Ectodermal cell (in vitro differentiated cells): ENCODE measurements at regions not wholly inside any gene's neighbourhood (a gene's known extent, or its start where the extent isn't known, plus 50 kb on each side); places are given as distances from the start of the nearest gene placed in this dataset.

Experiments used
- H3K27ac ChIP-seq: 2 replicates; pipeline ENCODE4 v1.7.0; 2013; ENCODE audit warnings: mild to moderate bottlenecking, low read depth, low read length; ENCODE audit not compliant: insufficient read depth, poor library complexity, severe bottlenecking
- H3K27me3 ChIP-seq: 2 replicates; pipeline ENCODE4 v1.7.0; 2013; ENCODE audit warnings: mild to moderate bottlenecking, low read length; ENCODE audit not compliant: insufficient read depth, control insufficient read depth, poor library complexity, severe bottlenecking
- H3K36me3 ChIP-seq: one replicate; pipeline ENCODE4 v1.7.0; 2013; ENCODE audit warnings: low read length; ENCODE audit not compliant: control insufficient read depth, insufficient read depth
- H3K4me1 ChIP-seq: one replicate; pipeline ENCODE4 v1.7.0; 2013; ENCODE audit warnings: low read length; ENCODE audit not compliant: control insufficient read depth, insufficient read depth
- H3K4me3 ChIP-seq: 2 replicates; pipeline ENCODE4 v1.7.0; 2013; ENCODE audit warnings: low read depth, low read length, control low read depth; ENCODE audit not compliant: insufficient read depth
- H3K9me3 ChIP-seq: 2 replicates; pipeline ENCODE4 v1.7.0; 2013; ENCODE audit warnings: mild to moderate bottlenecking, low read length, moderate library complexity; ENCODE audit not compliant: control insufficient read depth
- WGBS, 2 experiments: methylation state at CpG; one replicate each; pipeline ENCODE4 v1.1.7; 2013; ENCODE audit warnings: missing lambda C conversion rate in 2 of 2; 5-methylcytosine and 5-hydroxymethylcytosine counted together

GRCh38 chr5:30838936-30839496 lies 354.5 kb upstream of the CDH6 start:
- H3K36me3 ChIP-seq = no peaks in the 10 kb centered on the region
- no peak overlapping the region for H3K27ac ChIP-seq
- H3K27me3 ChIP-seq = no peaks in the 10 kb centered on the region
- no peak overlapping the region for H3K4me3 ChIP-seq
- H3K9me3 ChIP-seq = no peaks in the 10 kb centered on the region
- WGBS, 2 experiments = 65 to 66% methylated on average over 3 of the region's 3 CpGs
- H3K4me1 ChIP-seq = no peaks in the 10 kb centered on the region

GRCh38 chr5:30832519-30832918 lies 361.0 kb upstream of the CDH6 start:
- Histone ChIP-seq H3K27me3 (no peaks in the 10 kb centered on the region), H3K9me3 (no peaks in the 10 kb centered on the region), H3K36me3 (no peaks in the 10 kb centered on the region), H3K4me3 (no peak overlapping the region), H3K27ac (no peak overlapping the region), H3K4me1 (no peaks in the 10 kb centered on the region)

- H3K4me3 ChIP-seq = no peak overlapping the region
- whole genome bisulfite sequencing, 2 experiments = no CpG with 5 or more reads among the region's 1 CpG
- H3K27ac ChIP-seq = no peak overlapping the region
- H3K4me1 ChIP-seq = no peaks in the 10 kb centered on the region
- H3K9me3 ChIP-seq = no peaks in the 10 kb centered on the region
- H3K36me3 ChIP-seq = no peaks in the 10 kb centered on the region
- H3K27me3 ChIP-seq = no peaks in the 10 kb centered on the region
Measured at GRCh38 chr5:30831605-30832004, 361.9 kb upstream of the CDH6 start.

- no peaks in the 10 kb centered on the region for H3K4me1 ChIP-seq
- no peaks in the 10 kb centered on the region for H3K27me3 ChIP-seq
- no peak overlapping the region for H3K4me3 ChIP-seq
- no peaks in the 10 kb centered on the region for H3K9me3 ChIP-seq
- no peak overlapping the region for H3K27ac ChIP-seq
- no peaks in the 10 kb centered on the region for H3K36me3 ChIP-seq
- WGBS, 2 experiments = 65 to 67% methylated on average over 3 of the region's 3 CpGs
Measured at GRCh38 chr5:30831123-30831522, 362.4 kb upstream of the CDH6 start.

DNA sequence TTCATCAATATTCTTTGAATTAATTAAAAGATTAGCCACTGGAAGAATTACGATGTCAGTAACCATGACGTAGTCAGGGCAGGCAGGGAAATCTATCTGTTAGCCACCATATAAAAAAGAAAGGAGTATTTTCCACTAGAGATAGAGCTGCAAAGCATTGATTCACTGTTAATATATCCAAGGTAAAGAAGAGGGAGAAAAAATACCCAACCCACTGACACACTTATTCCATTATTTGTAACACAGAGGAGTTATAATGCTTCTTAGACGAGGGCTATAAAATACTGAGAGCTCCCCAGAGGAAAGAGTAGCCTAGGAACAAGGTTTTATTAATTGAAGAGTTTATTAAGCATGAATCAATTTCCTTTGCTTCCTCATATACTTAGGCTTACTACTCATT lies 382.2 kb upstream of the CDH6 start:
- Histone ChIP-seq H3K27me3 (no peaks in the 10 kb centered on the region), H3K9me3 (no peaks in the 10 kb centered on the region), H3K4me3 (no peak overlapping the region), H3K36me3 (no peaks in the 10 kb centered on the region), H3K27ac (no peak overlapping the region), H3K4me1 (no peaks in the 10 kb centered on the region)
- 89 to 100% methylated on average over 2 to 3 of the region's 3 CpGs for WGBS, 2 experiments

- Histone ChIP-seq H3K9me3 (no peaks in the 10 kb centered on the region), H3K4me1 (no peaks in the 10 kb centered on the region), H3K27me3 (no peaks in the 10 kb centered on the region), H3K27ac (no peak overlapping the region), H3K4me3 (no peak overlapping the region), H3K36me3 (no peaks in the 10 kb centered on the region)
- 100% methylated on average over 1 of the region's 1 CpG; no CpG with 5 or more reads in 1 of the 2 experiments for WGBS, 2 experiments
Measured at GRCh38 chr5:30809933-30810332, 383.6 kb upstream of the CDH6 start.

DNA sequence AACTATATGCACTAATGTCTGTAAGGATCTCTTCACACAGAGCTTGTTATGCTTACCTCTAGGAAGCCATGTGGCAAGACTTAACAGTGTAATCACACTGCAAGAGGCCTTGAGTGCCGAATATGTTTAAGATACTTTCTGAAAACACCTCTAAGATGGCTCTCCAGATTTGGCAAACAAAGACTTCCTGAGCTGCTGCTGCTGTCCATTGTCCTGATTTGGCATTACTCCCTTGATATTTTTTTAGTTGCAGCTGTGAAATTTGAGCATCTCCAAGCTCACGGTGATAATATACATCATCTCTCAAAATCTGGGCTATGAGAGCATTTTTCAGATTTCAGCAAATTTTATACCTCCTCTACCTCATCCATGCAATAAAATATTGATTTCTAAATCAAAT lies 384.5 kb upstream of the CDH6 start:
- Histone ChIP-seq H3K27ac (no peak overlapping the region), H3K4me1 (no peaks in the 10 kb centered on the region), H3K36me3 (no peaks in the 10 kb centered on the region), H3K27me3 (no peaks in the 10 kb centered on the region), H3K4me3 (no peak overlapping the region), H3K9me3 (no peaks in the 10 kb centered on the region)
- WGBS, 2 experiments = 82 to 91% methylated on average over 2 of the region's 2 CpGs

DNA sequence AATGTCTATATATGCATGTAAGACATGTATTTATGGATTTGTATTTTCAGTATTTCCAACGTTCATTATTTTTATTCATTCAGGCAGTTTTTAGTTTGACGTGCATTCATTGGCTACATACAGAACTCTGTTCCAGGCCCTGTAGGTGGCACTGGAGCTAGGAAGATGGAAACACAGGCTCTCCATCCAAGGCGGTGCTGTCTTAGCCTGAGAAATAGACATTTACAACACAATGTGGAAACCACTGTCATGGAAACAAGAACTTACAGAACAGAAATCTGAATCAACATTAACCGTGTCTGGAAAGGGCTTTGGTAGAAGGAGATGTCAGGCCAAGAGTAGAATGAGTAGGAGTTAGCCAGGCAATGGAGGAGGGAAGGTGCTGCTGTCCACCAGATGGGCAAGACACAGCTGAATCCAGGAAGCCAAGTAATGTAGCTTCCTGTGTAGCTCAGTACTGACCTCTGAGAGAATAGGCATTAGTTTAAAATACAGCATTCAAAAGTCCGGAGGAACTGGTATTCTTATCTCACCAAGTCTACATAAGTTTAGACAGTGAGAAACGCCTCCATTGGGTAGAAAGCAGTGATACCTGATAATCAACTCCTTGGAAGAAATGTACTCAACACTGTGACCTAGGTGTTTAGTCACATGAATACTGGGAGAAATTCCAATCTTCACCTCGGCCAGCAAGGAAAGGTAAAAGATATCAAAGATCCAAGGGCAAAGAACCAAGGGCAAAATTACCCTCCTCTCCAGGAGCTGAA lies 388.6 kb upstream of the CDH6 start:
- Histone ChIP-seq H3K4me3 (no peak overlapping the region), H3K9me3 (no peaks in the 10 kb centered on the region), H3K27me3 (no peaks in the 10 kb centered on the region), H3K4me1 (no peaks in the 10 kb centered on the region), H3K27ac (no peak overlapping the region), H3K36me3 (no peaks in the 10 kb centered on the region)
- WGBS, 2 experiments = 81 to 84% methylated on average over 6 to 7 of the region's 7 CpGs

GRCh38 chr5:30802961-30803705 lies 390.4 kb upstream of the CDH6 start:
- Histone ChIP-seq H3K9me3 (no peaks in the 10 kb centered on the region), H3K36me3 (no peaks in the 10 kb centered on the region), H3K27me3 (no peaks in the 10 kb centered on the region), H3K4me1 (no peaks in the 10 kb centered on the region), H3K4me3 (no peak overlapping the region), H3K27ac (no peak overlapping the region)
- WGBS, 2 experiments = 95 to 96% methylated on average over 5 of the region's 5 CpGs

GRCh38 chr5:30781643-30782042 lies 411.8 kb upstream of the CDH6 start:
- Histone ChIP-seq H3K27ac (no peak overlapping the region), H3K36me3 (no peaks in the 10 kb centered on the region), H3K27me3 (no peaks in the 10 kb centered on the region), H3K4me1 (no peaks in the 10 kb centered on the region), H3K9me3 (no peaks in the 10 kb centered on the region), H3K4me3 (no peak overlapping the region)
- 70 to 92% methylated on average over 2 of the region's 2 CpGs for WGBS, 2 experiments
